Upper lobe of left lung (tissue), 4 donors: ENCODE measurements at regions not wholly inside any gene's neighbourhood (a gene's known extent, or its start where the extent isn't known, plus 50 kb on each side); places are given as distances from the start of the nearest gene placed in this dataset.

Source experiments
- CTCF ChIP-seq, 6 experiments: fragments of 450-650 bp in 4 of 6; fragments of 200-600 bp in 2 of 6; sonication (generic) in 2 of 6; IDR thresholded peaks; one replicate each; pipeline ENCODE4 v1.5.1; 2016 to 2019; ENCODE audit warnings: antibody characterized with exemption in 6 of 6
- EP300 ChIP-seq, 4 donors: sonication (generic); formaldehyde crosslinking; IDR thresholded peaks; one replicate each; pipeline ENCODE4 v1.5.1; 2017; ENCODE audit warnings: antibody characterized with exemption in 4 of 4, control low read depth in 2 of 4
- POLR2A ChIP-seq, 4 donors: fragments of 450-650 bp; IDR thresholded peaks; one replicate each; pipeline ENCODE4 v1.5.1; 2016 to 2017; ENCODE audit warnings: antibody characterized with exemption in 4 of 4, mild to moderate bottlenecking in 2 of 4
- POLR2AphosphoS5 ChIP-seq, 2 donors: sonication (generic); formaldehyde crosslinking; IDR thresholded peaks; one replicate each; pipeline ENCODE4 v1.5.1; 2017; ENCODE audit warnings: antibody characterized with exemption in 2 of 2

- TF ChIP-seq CTCF (IDR thresholded peaks at IDR 0.05) (no peak), POLR2A (IDR thresholded peaks at IDR 0.05) (no peak), EP300 (IDR thresholded peaks at IDR 0.05) (no peak), POLR2AphosphoS5 (IDR thresholded peaks at IDR 0.05) (no peak)
Observed at GRCh38 chr7:131932271-131932670, 375.8 kb upstream of the PODXL start.
